ENCODE measurements at regions not wholly inside any gene's neighbourhood (a gene's known extent, or its start where the extent isn't known, plus 50 kb on each side); places are given as distances from the start of the nearest gene placed in this dataset.

GRCh38 chr9:99505936-99506335, 283.9 kb downstream of the SEC61B start:
- TF ChIP-seq GATA2 (IDR thresholded peaks at IDR 0.05; ENCODE audit: low read depth, low read length) (no peak), GATA3 (IDR thresholded peaks at IDR 0.05; ENCODE audit: low read depth, low read length) (no peak)
